Type B pancreatic cell (in vitro differentiated cells): ENCODE measurements at regions not wholly inside any gene's neighbourhood (a gene's known extent, or its start where the extent isn't known, plus 50 kb on each side); places are given as distances from the start of the nearest gene placed in this dataset.
"Not testable (repeated sequence)": the region's sequence is repeated elsewhere in the genome, so short reads cannot be mapped to it uniquely, and the experiment has no call there.

ENCODE experiments used
- DNase-seq: peaks from one replicate; pipeline ENCODE4 v3.0.0; 2021; ENCODE audit warnings: mixed read lengths; ENCODE audit not compliant: unreplicated experiment; ENCODE audit errors: extremely low spot score
- H3K27ac Mint-ChIP-seq: 2 replicates; pipeline ENCODE4 v1.8.0; 2021; ENCODE audit warnings: mild to moderate bottlenecking, mixed read lengths
- H3K27me3 Mint-ChIP-seq: 2 replicates; pipeline ENCODE4 v1.8.0; 2021; ENCODE audit warnings: mixed read lengths
- H3K36me3 Mint-ChIP-seq: 2 replicates; pipeline ENCODE4 v1.8.0; 2021; ENCODE audit warnings: mixed read lengths
- H3K4me1 Mint-ChIP-seq: one replicate; pipeline ENCODE4 v1.8.0; 2021; ENCODE audit warnings: mixed read lengths; ENCODE audit not compliant: unreplicated experiment
- H3K4me3 Mint-ChIP-seq: 2 replicates; pipeline ENCODE4 v1.8.0; 2021; ENCODE audit warnings: mild to moderate bottlenecking, mixed read lengths
- H3K9me3 Mint-ChIP-seq: 2 replicates; pipeline ENCODE4 v1.8.0; 2021; ENCODE audit warnings: mixed read lengths
- TF ChIP-seq, protein P1 (sequence below): fragments of 200-600 bp; sonication (generic); conservative IDR thresholded peaks from 2 replicates; pipeline ENCODE4 v1.5.0; 2021; ENCODE audit warnings: antibody characterized with exemption, mild to moderate bottlenecking

DNA sequence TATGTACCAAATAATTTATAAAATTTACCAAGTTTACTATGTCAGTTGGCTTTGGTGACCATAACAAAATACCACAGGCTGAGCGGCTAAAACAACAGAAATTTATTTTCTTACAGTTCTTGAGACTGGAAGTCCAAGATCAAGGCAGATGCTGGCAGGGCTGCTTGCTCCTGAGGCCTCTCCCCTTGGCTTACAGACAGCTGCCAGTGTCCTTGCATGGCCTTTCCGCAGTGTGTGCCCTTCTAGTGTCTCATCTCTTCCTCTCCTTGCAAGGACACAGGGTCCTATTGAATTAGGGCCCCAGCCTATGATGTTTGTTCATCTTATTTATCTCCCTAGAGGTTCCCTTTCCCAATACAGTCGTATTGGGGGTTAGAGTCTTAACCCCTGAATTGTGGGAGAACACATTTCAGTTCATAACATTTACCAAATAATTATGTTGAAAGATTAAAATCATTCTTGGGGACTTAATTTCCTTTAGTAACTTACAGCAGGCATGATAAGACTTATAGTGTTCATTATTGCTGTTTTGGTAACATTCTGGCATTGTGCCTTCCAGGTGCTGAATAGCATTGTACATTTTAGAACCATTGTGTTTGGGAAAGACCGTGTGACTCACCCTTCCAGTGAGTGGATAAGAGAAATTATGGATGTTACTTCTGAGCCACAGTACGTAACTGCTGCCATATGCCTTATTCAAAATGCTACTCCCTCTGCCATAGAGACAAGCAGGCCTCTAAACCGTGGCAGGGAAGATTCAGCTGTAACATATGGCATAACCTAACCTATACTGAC lies 317.5 kb downstream of the TMX3 start:
- TF ChIP-seq, protein P1, sequence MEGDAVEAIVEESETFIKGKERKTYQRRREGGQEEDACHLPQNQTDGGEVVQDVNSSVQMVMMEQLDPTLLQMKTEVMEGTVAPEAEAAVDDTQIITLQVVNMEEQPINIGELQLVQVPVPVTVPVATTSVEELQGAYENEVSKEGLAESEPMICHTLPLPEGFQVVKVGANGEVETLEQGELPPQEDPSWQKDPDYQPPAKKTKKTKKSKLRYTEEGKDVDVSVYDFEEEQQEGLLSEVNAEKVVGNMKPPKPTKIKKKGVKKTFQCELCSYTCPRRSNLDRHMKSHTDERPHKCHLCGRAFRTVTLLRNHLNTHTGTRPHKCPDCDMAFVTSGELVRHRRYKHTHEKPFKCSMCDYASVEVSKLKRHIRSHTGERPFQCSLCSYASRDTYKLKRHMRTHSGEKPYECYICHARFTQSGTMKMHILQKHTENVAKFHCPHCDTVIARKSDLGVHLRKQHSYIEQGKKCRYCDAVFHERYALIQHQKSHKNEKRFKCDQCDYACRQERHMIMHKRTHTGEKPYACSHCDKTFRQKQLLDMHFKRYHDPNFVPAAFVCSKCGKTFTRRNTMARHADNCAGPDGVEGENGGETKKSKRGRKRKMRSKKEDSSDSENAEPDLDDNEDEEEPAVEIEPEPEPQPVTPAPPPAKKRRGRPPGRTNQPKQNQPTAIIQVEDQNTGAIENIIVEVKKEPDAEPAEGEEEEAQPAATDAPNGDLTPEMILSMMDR: no peak
- no peaks in the 10 kb centered on the region for H3K9me3 Mint-ChIP-seq
- no peak for DNase-seq
- no peaks in the 10 kb centered on the region for H3K27me3 Mint-ChIP-seq
- no peak overlapping the region for H3K4me3 Mint-ChIP-seq
- no peak overlapping the region for H3K27ac Mint-ChIP-seq
- H3K4me1 Mint-ChIP-seq: no peaks in the 10 kb centered on the region
- no peaks in the 10 kb centered on the region for H3K36me3 Mint-ChIP-seq

DNA sequence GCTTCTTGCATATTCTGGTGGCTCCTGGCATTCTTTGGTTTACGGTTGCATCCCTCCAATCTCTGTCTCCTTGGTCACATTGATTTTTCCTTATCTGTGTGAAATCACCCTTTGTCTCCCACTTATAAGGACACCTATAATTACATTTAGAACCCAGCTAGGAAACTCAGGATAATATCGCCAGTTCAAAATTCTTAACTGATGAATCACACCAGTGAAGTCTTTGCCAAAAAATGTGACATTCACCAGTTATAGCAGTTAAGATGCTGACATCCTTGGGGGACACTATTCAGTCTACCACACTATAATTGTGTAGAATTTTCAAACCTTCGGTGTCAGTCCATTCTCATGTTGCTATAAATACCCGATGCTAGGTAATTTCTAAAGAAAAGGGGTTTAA lies 320.2 kb downstream of the TMX3 start:
- Mint-ChIP-seq H3K27me3 (no peaks in the 10 kb centered on the region), H3K4me1 (no peaks in the 10 kb centered on the region), H3K27ac (no peak overlapping the region), H3K9me3 (no peaks in the 10 kb centered on the region), H3K4me3 (no peak overlapping the region), H3K36me3 (no peaks in the 10 kb centered on the region)
- no peak for DNase-seq
- TF ChIP-seq, protein P1: no peak

DNA sequence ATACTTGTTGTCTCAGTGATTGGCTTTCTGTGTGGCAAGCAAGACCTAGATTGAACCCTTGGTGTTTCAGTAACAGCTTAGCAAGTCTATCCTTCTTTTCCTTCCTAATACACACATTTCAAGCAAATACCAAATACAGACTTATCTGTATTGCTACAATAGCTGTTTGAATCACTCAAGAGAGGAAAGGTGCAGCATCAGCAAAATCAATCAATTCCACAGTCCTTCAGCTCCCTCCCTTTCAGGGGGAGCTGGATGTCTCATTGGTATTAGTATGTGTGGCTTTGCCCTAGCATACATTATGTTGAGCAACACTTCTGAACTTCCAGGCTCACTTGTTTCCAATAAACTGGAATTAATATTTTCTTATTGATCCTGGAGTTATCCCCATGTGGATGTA lies 323.1 kb downstream of the TMX3 start:
- no peak overlapping the region for H3K27ac Mint-ChIP-seq

DNA sequence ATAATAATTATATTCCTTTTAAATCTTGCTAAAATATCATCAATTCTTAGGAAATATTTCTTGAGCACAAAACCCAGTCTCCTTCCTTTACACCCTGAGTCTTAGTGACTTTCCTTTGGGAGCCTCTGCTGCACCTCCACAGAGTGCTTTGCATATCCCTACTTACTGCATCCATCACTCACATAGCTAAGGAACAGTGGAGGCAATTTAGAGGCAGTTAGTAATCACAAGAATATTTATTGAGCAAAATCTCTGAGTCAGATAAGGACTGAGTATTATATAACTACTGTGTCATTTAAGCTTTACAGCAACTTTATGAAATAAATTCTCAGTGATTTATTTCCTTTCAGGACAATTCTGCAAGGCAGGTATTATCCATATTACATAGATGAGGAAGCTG lies 327.7 kb downstream of the TMX3 start:
- H3K36me3 Mint-ChIP-seq: no peaks in the 10 kb centered on the region
- no peak for DNase-seq
- no peaks in the 10 kb centered on the region for H3K27me3 Mint-ChIP-seq
- no peaks in the 10 kb centered on the region for H3K4me1 Mint-ChIP-seq
- H3K27ac Mint-ChIP-seq: no peak overlapping the region
- TF ChIP-seq, protein P1: no peak
- no peak overlapping the region for H3K4me3 Mint-ChIP-seq
- no peaks in the 10 kb centered on the region for H3K9me3 Mint-ChIP-seq

More for the DNA sequence above, 323.1 kb downstream of the TMX3 start:
- Mint-ChIP-seq H3K4me1 (no peaks in the 10 kb centered on the region), H3K27me3 (no peaks in the 10 kb centered on the region), H3K36me3 (no peaks in the 10 kb centered on the region), H3K9me3 (no peaks in the 10 kb centered on the region), H3K4me3 (no peak overlapping the region)
- no peak for DNase-seq
- TF ChIP-seq, protein P1: no peak

DNA sequence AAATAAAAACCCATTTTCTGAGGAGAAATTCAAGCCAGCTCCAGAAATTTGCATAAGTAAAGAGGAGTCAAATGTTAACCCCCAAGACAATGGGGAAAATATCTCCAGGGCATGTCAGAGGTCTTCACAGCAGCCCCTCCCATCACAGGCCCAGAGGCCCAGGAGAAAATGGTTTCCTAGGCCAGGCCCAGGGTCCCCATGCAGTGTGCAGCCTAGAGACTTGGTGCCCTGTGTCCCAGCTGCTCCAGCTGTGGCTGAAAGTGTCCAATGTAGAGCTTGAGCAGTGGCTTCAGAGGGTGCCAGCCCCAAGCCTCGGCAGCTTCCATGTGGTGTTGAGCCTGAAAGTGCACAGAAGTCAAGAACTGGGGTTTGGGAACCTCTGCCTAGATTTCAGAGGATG lies 330.9 kb downstream of the TMX3 start:
- H3K4me3 Mint-ChIP-seq, DNase-seq, H3K4me1 Mint-ChIP-seq, H3K27ac Mint-ChIP-seq, H3K27me3 Mint-ChIP-seq, H3K36me3 Mint-ChIP-seq, H3K9me3 Mint-ChIP-seq: not testable (repeated sequence)

DNA sequence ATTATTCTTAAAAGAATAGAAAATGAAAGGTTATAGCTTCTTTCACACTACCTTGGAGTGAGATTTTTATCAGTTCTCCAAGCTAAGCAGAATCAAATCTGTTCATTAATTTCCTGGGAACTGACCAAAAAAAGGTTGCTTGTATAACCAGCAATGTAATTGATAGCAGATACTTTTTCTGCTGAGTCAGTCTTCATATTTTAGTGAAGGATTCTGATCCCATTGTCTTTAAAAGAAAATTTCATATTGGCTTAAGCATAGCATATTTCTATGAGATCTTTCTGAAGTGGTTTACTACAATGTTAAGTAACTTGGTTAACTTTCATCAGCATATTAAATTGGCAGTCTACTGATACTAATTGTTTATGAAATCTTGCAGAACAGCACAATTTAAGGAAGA lies 338.0 kb downstream of the TMX3 start:
- DNase-seq: no peak
- no peak overlapping the region for H3K4me3 Mint-ChIP-seq
- no peaks in the 10 kb centered on the region for H3K36me3 Mint-ChIP-seq
- no peaks in the 10 kb centered on the region for H3K4me1 Mint-ChIP-seq
- TF ChIP-seq, protein P1: no peak
- H3K27ac Mint-ChIP-seq: no peak overlapping the region
- peaks cover under 1% of the 10 kb centered on the region for H3K27me3 Mint-ChIP-seq
- H3K9me3 Mint-ChIP-seq: no peaks in the 10 kb centered on the region
